DOHH2 (cell line): ENCODE measurements at regions not wholly inside any gene's neighbourhood (a gene's known extent, or its start where the extent isn't known, plus 50 kb on each side); places are given as distances from the start of the nearest gene placed in this dataset.
"Not testable (repeated sequence)": the region's sequence is repeated elsewhere in the genome, so short reads cannot be mapped to it uniquely, and the experiment has no call there.

Source experiments
- EZH2phosphoT487 ChIP-seq: fragments of 200-600 bp; sonication (generic); IDR thresholded peaks from 2 replicates; pipeline ENCODE4 v1.6.1; 2017; ENCODE audit warnings: borderline replicate concordance, mild to moderate bottlenecking, antibody characterized with exemption, low read length, moderate library complexity, mixed read lengths
- TF ChIP-seq, protein P1 (sequence below): fragments of 200-600 bp; sonication (generic); IDR thresholded peaks from one replicate; pipeline ENCODE4 v1.5.1; 2014; ENCODE audit warnings: antibody characterized with exemption, mild to moderate bottlenecking, low read depth, low read length; ENCODE audit not compliant: poor library complexity, severe bottlenecking

DNA sequence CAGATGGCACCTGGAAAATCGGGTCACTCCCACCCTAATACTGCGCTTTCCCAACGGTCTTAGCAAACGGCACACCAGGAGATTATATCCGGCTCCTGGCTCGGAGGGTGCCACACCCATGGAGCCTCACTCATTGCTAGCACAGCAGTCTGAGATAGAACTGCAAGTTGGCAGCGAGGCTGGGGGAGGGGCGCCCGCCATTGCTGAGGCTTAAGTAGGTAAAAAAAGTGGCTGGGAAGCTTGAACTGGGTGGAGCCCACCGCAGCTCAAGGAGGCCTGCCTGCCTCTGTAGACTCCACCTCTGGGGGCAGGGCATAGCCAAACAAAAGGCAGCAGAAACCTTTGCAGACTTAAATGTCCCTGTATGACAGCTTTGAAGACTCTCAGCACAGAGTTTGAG is 189.6 kb upstream of the GPR149 start:
- TF ChIP-seq, protein P1, sequence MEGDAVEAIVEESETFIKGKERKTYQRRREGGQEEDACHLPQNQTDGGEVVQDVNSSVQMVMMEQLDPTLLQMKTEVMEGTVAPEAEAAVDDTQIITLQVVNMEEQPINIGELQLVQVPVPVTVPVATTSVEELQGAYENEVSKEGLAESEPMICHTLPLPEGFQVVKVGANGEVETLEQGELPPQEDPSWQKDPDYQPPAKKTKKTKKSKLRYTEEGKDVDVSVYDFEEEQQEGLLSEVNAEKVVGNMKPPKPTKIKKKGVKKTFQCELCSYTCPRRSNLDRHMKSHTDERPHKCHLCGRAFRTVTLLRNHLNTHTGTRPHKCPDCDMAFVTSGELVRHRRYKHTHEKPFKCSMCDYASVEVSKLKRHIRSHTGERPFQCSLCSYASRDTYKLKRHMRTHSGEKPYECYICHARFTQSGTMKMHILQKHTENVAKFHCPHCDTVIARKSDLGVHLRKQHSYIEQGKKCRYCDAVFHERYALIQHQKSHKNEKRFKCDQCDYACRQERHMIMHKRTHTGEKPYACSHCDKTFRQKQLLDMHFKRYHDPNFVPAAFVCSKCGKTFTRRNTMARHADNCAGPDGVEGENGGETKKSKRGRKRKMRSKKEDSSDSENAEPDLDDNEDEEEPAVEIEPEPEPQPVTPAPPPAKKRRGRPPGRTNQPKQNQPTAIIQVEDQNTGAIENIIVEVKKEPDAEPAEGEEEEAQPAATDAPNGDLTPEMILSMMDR = not testable (repeated sequence)
- TF ChIP-seq EZH2phosphoT487 = not testable (repeated sequence)
